ENCODE measurements at regions not wholly inside any gene's neighbourhood (a gene's known extent, or its start where the extent isn't known, plus 50 kb on each side); places are given as distances from the start of the nearest gene placed in this dataset.

GRCh38 chr20:57860576-57860975 lies 150.8 kb upstream of the PMEPA1 start:
- TF ChIP-seq CTCF (IDR thresholded peaks at IDR 0.05; ENCODE audit: control extremely low read depth, extremely low read depth, low read depth, missing control alignments): no peak
- ChIA-PET POLR2A (no interaction called here), CTCF (no interaction called here)
- DNase-seq (ENCODE audit: extremely low spot score): no peak

- POLR2A ChIA-PET: no interaction called here
- TF ChIP-seq CTCF (IDR thresholded peaks at IDR 0.05; ENCODE audit: control extremely low read depth, extremely low read depth, low read depth, missing control alignments): no peak
- no peak for DNase-seq (ENCODE audit: extremely low spot score)
- CTCF ChIA-PET: no interaction called here
Measured at GRCh38 chr20:57857969-57858368, 148.2 kb upstream of the PMEPA1 start.

GRCh38 chr20:57857118-57857517 lies 147.3 kb upstream of the PMEPA1 start:
- no peak for DNase-seq (ENCODE audit: extremely low spot score)
- POLR2A ChIA-PET: no interaction called here
- CTCF ChIA-PET: interaction anchor here (1.9 kb wide), 1 partner anchor 10 kb away, joined by 6 read pairs; no protein-coding TSS in a partner anchor
- TF ChIP-seq CTCF (IDR thresholded peaks at IDR 0.05; ENCODE audit: control extremely low read depth, extremely low read depth, low read depth, missing control alignments): no peak

GRCh38 chr20:57856658-57857057 lies 146.8 kb upstream of the PMEPA1 start:
- ChIA-PET CTCF (interaction anchor here (1.9 kb wide), 1 partner anchor 10 kb away, joined by 6 read pairs; no protein-coding TSS in a partner anchor), POLR2A (no interaction called here)
- no peak for DNase-seq (ENCODE audit: extremely low spot score)
- TF ChIP-seq CTCF (IDR thresholded peaks at IDR 0.05; ENCODE audit: control extremely low read depth, extremely low read depth, low read depth, missing control alignments): no peak

GRCh38 chr20:57851796-57852195 lies 142.0 kb upstream of the PMEPA1 start:
- DNase-seq (ENCODE audit: extremely low spot score): no peak
- TF ChIP-seq CTCF (IDR thresholded peaks at IDR 0.05; ENCODE audit: control extremely low read depth, extremely low read depth, low read depth, missing control alignments): no peak
- CTCF ChIA-PET: interaction anchor here (1.0 kb wide), 1 partner anchor 19 kb away, joined by 3 read pairs; no protein-coding TSS in a partner anchor

GRCh38 chr20:57851025-57851682 lies 141.3 kb upstream of the PMEPA1 start:
- ChIA-PET CTCF (interaction anchor here (1.0 kb wide), 1 partner anchor 20 kb away, joined by 3 read pairs; no protein-coding TSS in a partner anchor), POLR2A (no interaction called here)
- no peak for DNase-seq (ENCODE audit: extremely low spot score)
- TF ChIP-seq CTCF (IDR thresholded peaks at IDR 0.05; ENCODE audit: control extremely low read depth, extremely low read depth, low read depth, missing control alignments): no peak

More at GRCh38 chr20:57851796-57852195, 142.0 kb upstream of the PMEPA1 start:
- POLR2A ChIA-PET: no interaction called here

Data from GM10248 (cell line).